DOHH2 (cell line): ENCODE measurements at regions not wholly inside any gene's neighbourhood (a gene's known extent, or its start where the extent isn't known, plus 50 kb on each side); places are given as distances from the start of the nearest gene placed in this dataset.

Experiments
- EZH2phosphoT487 ChIP-seq: fragments of 200-600 bp; sonication (generic); IDR thresholded peaks from 2 replicates; pipeline ENCODE4 v1.6.1; 2017; ENCODE audit warnings: borderline replicate concordance, mild to moderate bottlenecking, antibody characterized with exemption, low read length, moderate library complexity, mixed read lengths
- TF ChIP-seq, protein P1 (sequence below): fragments of 200-600 bp; sonication (generic); IDR thresholded peaks from one replicate; pipeline ENCODE4 v1.5.1; 2014; ENCODE audit warnings: antibody characterized with exemption, mild to moderate bottlenecking, low read depth, low read length; ENCODE audit not compliant: poor library complexity, severe bottlenecking

DNA sequence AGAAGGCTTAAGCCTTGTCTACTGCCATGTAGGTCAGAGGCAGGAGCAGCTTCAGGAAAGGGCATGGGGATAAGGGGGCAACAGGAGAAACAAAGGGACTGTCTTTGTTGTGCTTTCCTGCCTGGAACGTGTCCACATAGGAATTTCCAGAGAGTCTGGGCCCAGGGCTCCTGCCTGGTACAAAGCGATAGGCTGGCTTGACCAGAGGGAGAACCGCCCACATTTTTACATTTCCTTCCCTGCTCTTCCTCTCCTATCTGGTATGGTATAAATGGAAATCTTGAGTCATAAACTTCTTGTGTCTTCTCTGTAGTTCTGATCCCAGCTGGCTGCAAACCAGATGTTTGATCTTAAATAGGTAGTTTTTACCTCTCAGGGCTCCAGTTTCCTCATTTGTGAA is 414.8 kb downstream of the HRH4 start:
- TF ChIP-seq, protein P1, sequence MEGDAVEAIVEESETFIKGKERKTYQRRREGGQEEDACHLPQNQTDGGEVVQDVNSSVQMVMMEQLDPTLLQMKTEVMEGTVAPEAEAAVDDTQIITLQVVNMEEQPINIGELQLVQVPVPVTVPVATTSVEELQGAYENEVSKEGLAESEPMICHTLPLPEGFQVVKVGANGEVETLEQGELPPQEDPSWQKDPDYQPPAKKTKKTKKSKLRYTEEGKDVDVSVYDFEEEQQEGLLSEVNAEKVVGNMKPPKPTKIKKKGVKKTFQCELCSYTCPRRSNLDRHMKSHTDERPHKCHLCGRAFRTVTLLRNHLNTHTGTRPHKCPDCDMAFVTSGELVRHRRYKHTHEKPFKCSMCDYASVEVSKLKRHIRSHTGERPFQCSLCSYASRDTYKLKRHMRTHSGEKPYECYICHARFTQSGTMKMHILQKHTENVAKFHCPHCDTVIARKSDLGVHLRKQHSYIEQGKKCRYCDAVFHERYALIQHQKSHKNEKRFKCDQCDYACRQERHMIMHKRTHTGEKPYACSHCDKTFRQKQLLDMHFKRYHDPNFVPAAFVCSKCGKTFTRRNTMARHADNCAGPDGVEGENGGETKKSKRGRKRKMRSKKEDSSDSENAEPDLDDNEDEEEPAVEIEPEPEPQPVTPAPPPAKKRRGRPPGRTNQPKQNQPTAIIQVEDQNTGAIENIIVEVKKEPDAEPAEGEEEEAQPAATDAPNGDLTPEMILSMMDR, result no peak
- no peak for TF ChIP-seq EZH2phosphoT487
